K562 (cell line): ENCODE measurements at regions not wholly inside any gene's neighbourhood (a gene's known extent, or its start where the extent isn't known, plus 50 kb on each side); places are given as distances from the start of the nearest gene placed in this dataset.

Experiments
- ATAC-seq: fragments of 200-7000 bp; cut with Tn5 transposase; 3 replicates; pipeline ENCODE4 v1.9.1; 2020; ENCODE audit warnings: moderate library complexity
- BruUV-seq: library from RNA; stranded (reverse); fragments of 400-500 nt; replicated peaks from 2 replicates; lab custom pipeline; 2021; lab: Mats Ljungman, UMichigan
- CTCF ChIA-PET: fragments of 300-600 bp; formaldehyde crosslinking; extraction: SDS; loops from one replicate; lab custom pipeline; 2021; ENCODE audit warnings: low intra/inter-chr PET ratio; lab: Yijun Ruan, JAX
- POLR2A ChIA-PET: fragments of 300-600, 350-650 bp; sonication (Branson Sonifier 250); formaldehyde crosslinking; extraction: SDS; loops from one replicate; lab custom pipeline; 2021; ENCODE audit warnings: antibody characterized with exemption, inconsistent platforms; lab: Yijun Ruan, JAX
- DNase-seq, 4 experiments: peaks; one replicate each; pipeline versions ENCODE4 v3.0.0 to v3.0.0-alpha.2; 2011 to 2018; ENCODE audit warnings: low spot score in 3 of 4, mixed read lengths in 3 of 4; ENCODE audit errors: extremely low read depth in 1 of 4
- FAIRE-seq: peaks from 2 replicates; lab custom pipeline; 2011; peaks lifted over from hg19 to GRCh38; lab: Jason Lieb, UNC
- H2AFZ ChIP-seq: 2 replicates; pipeline ENCODE4 v1.6.0; 2011; ENCODE audit warnings: low read depth, low read length, control low read depth, inconsistent platforms
- H3K27ac ChIP-seq: fragments of 200-600 bp; 3 replicates; pipeline ENCODE4 v1.8.0; 2011; ENCODE audit warnings: low read depth, mild to moderate bottlenecking, control low read depth, inconsistent platforms, low read length, moderate library complexity, mixed read lengths; ENCODE audit errors: extremely low read depth
- H3K27me3 ChIP-seq, 2 experiments: fragments of 300-600 bp in 1 of 2; 2 replicates in 1 of 2; 3 replicates in 1 of 2; pipeline versions ENCODE4 v1.6.0 to v1.8.0; 2011; ENCODE audit warnings: inconsistent platforms in 2 of 2, low read length in 2 of 2, mild to moderate bottlenecking in 1 of 2, mixed read lengths in 1 of 2, moderate library complexity in 1 of 2; ENCODE audit not compliant: control insufficient read depth in 2 of 2, insufficient read depth in 2 of 2
- H3K36me3 ChIP-seq: fragments of 300-600 bp; 3 replicates; pipeline ENCODE4 v1.8.0; 2011; ENCODE audit warnings: mild to moderate bottlenecking, low read length, inconsistent platforms; ENCODE audit not compliant: control insufficient read depth, insufficient read depth
- H3K4me1 ChIP-seq, 2 experiments: fragments of 200-600 bp in 1 of 2; replicated peaks in 1 of 2; 2 replicates in 1 of 2; 3 replicates in 1 of 2; pipeline versions ENCODE4 v1.5.1 to v1.8.0; 2011; ENCODE audit warnings: inconsistent platforms in 2 of 2, low read length in 2 of 2, mild to moderate bottlenecking in 1 of 2, mixed read lengths in 1 of 2, moderate library complexity in 1 of 2; ENCODE audit not compliant: control insufficient read depth in 2 of 2, insufficient read depth in 2 of 2
- H3K4me2 ChIP-seq: 2 replicates; pipeline ENCODE4 v1.6.1; 2011; ENCODE audit warnings: low read length, control low read depth, inconsistent platforms, mixed read lengths; ENCODE audit not compliant: insufficient read depth
- H3K4me3 ChIP-seq: fragments of 200-600 bp; sonication (generic), shearing (Covaris generic); 2 replicates; pipeline ENCODE4 v1.5.1; 2016; ENCODE audit warnings: control low read depth, inconsistent platforms
- H3K79me2 ChIP-seq: fragments of 200-600 bp; 3 replicates; pipeline ENCODE4 v1.8.0; 2011; ENCODE audit warnings: low read length, inconsistent platforms; ENCODE audit not compliant: control insufficient read depth, insufficient read depth
- H3K9ac ChIP-seq, 2 experiments: 2 replicates each; pipeline versions ENCODE4 v1.6.0 to v1.6.1; 2011; ENCODE audit warnings: low read depth in 2 of 2, low read length in 2 of 2, control low read depth in 1 of 2, inconsistent platforms in 1 of 2, mild to moderate bottlenecking in 1 of 2, mixed read lengths in 1 of 2; ENCODE audit not compliant: insufficient read depth in 1 of 2
- H3K9me1 ChIP-seq: one replicate; pipeline ENCODE4 v1.6.0; 2011; ENCODE audit warnings: inconsistent platforms, mild to moderate bottlenecking, low read length, moderate library complexity; ENCODE audit not compliant: control insufficient read depth, insufficient read depth
- H3K9me3 ChIP-seq: replicated peaks from 2 replicates; pipeline ENCODE4 v1.5.1; 2011; ENCODE audit warnings: low read depth, low read length, inconsistent platforms; ENCODE audit not compliant: control insufficient read depth, insufficient read depth
- H4K20me1 ChIP-seq: replicated peaks from 2 replicates; pipeline ENCODE4 v1.6.1; 2011; ENCODE audit warnings: low read length, inconsistent platforms, mixed read lengths; ENCODE audit not compliant: control insufficient read depth, insufficient read depth
- CEBPG ChIP-seq, 3 experiments: fragments of 200-800 bp in 1 of 3; sonication (Bioruptor generic) in 1 of 3; sonication (generic) in 1 of 3; formaldehyde crosslinking in 1 of 3; IDR thresholded peaks in 2 of 3; conservative IDR thresholded peaks in 1 of 3; 2 replicates each; pipeline versions ENCODE4 v1.6.1 to v1.8.0; 2016 to 2022; ENCODE audit warnings: missing compliant biosample characterization in 2 of 3, missing genetic modification characterization in 2 of 3, mild to moderate bottlenecking in 1 of 3, missing genetic modification reagents in 1 of 3
- CGGBP1 ChIP-seq: fragments of 250-450 bp; sonication (Bioruptor Pico); IDR thresholded peaks from 2 replicates; pipeline ENCODE4 v1.9.0; 2021; ENCODE audit warnings: mild to moderate bottlenecking
- DMBX1 ChIP-seq: fragments of 250-450 bp; sonication (Bioruptor Pico); IDR thresholded peaks from 2 replicates; pipeline ENCODE4 v1.8.0; 2022; ENCODE audit warnings: inconsistent platforms, mild to moderate bottlenecking, moderate library complexity, borderline replicate concordance
- E2F3 ChIP-seq: fragments of 250-450 bp; sonication (Bioruptor Pico); IDR thresholded peaks from 2 replicates; pipeline ENCODE4 v1.4.0; 2020; ENCODE audit warnings: mild to moderate bottlenecking
- HDAC6 ChIP-seq: IDR thresholded peaks from 2 replicates; pipeline ENCODE4 v1.6.1; 2012; ENCODE audit warnings: low read depth, mild to moderate bottlenecking, control low read depth, inconsistent platforms, low read length, moderate library complexity
- KHSRP ChIP-seq: fragments of 450-650 bp; IDR thresholded peaks from 2 replicates; pipeline ENCODE4 v1.6.1; 2017
- MAFF ChIP-seq: IDR thresholded peaks from 2 replicates; pipeline ENCODE4 v1.6.1; 2012; ENCODE audit warnings: low read length, improper control_type of control experiment
- NFE2L1 ChIP-seq: fragments of 450-650 bp; IDR thresholded peaks from 2 replicates; pipeline ENCODE4 v1.6.1; 2016; ENCODE audit warnings: missing genetic modification characterization, low read depth, mild to moderate bottlenecking, missing compliant biosample characterization, moderate library complexity, borderline replicate concordance
- TCF3 ChIP-seq: sonication (generic); formaldehyde crosslinking; IDR thresholded peaks from 2 replicates; pipeline ENCODE4 v1.4.0; 2020; ENCODE audit warnings: mild to moderate bottlenecking, missing genetic modification reagents
- TSC22D4 ChIP-seq: fragments of 450-650 bp; IDR thresholded peaks from 2 replicates; pipeline ENCODE4 v1.6.1; 2016; ENCODE audit warnings: missing genetic modification characterization, missing biosample characterization, control low read depth
- ZBTB43 ChIP-seq: sonication (generic); formaldehyde crosslinking; IDR thresholded peaks from 2 replicates; pipeline ENCODE4 v1.8.0; 2023; ENCODE audit warnings: mild to moderate bottlenecking, missing genetic modification reagents
- ZNF316 ChIP-seq: fragments of 450-650 bp; IDR thresholded peaks from 2 replicates; pipeline ENCODE4 v1.6.1; 2016
- ZNF324 ChIP-seq: fragments of 250-450 bp; sonication (Bioruptor Pico); IDR thresholded peaks from 2 replicates; pipeline ENCODE4 v1.4.0; 2020; ENCODE audit warnings: mild to moderate bottlenecking
- WGBS: fragments of 100-300 bp; shearing (Covaris generic); methylation state at CpG from one replicate; pipeline ENCODE4 v1.1.6; 2016; ENCODE audit warnings: low coverage, mixed read lengths; ENCODE audit not compliant: insufficient coverage; ENCODE audit errors: missing lambda C conversion rate; 5-methylcytosine and 5-hydroxymethylcytosine counted together
- in situ Hi-C: fragments of 300-500 bp; cut with MboI; formaldehyde crosslinking; loops from 4 replicates; pipeline ENCODE4 v1.15.0; 2018; ENCODE audit warnings: inconsistent platforms, mixed read lengths
- intact Hi-C: fragments of 100-400 bp; cut with micrococcal nuclease; formaldehyde crosslinking; loops from 2 replicates; pipeline ENCODE4 v1.14.2; 2022

- TF ChIP-seq HDAC6 (no peak), NFE2L1 (tag) (peak; percentile 15; the same call in 1 of the 2 replicates), ZNF324 (CRISPR knock-in tag) (no peak), MAFF (0 out of 2 replicates have a peak, but pooled peaks have one; percentile 11), DMBX1 (peak; percentile 76; the same call in 1 of the 2 replicates), CGGBP1 (CRISPR knock-in tag) (no peak), E2F3 (CRISPR knock-in tag) (no peak)
- TF ChIP-seq, all 486 proteins: peak for 26
These were observed 112.0 kb upstream of the SLC38A2 start (continued) for GRCh38 chr12:46484396-46485061.

- intact Hi-C loops, result no loop called here
- FAIRE-seq (peak; percentile 42), DNase-seq (peak in 2 of 4 experiments; percentile 17 to 34), ATAC-seq (peak; percentile 80)
- Histone ChIP-seq H4K20me1 (no peaks in the 10 kb centered on the region), H3K9me3 (no peaks in the 10 kb centered on the region), H3K27ac (peak overlapping the region; percentile 17), H3K9ac (peak overlapping the region in 1 of 2 experiments; percentile 24; a peak in 1 of 4 replicates), H3K4me2 (peak overlapping the region; percentile 23; the same call in 1 of the 2 replicates), H3K4me3 (no peak overlapping the region), H3K9me1 (no peaks in the 10 kb centered on the region), H3K27me3 (no peaks in the 10 kb centered on the region), H2AFZ (peak overlapping the region; percentile 3), H3K79me2 (no peaks in the 10 kb centered on the region), H3K4me1 (peaks cover 3 to 21% of the 10 kb centered on the region in 2 experiments; a peak in 4 of 5 replicates), H3K36me3 (no peaks in the 10 kb centered on the region)
- in situ Hi-C loops, result no loop called here
- 13% methylated on average over 4 of the region's 4 CpGs for WGBS
- POLR2A ChIA-PET, result interaction anchor here (0.9 to 1.9 kb wide), 7 partner anchors 12 to 97 kb away, joined by 3 to 6 read pairs (median 3); no protein-coding TSS in a partner anchor
- BruUV-seq, result no TSS peak
- CTCF ChIA-PET, result interaction anchor here (0.6 kb wide), 1 partner anchor 29 kb away, joined by 4 read pairs; no protein-coding TSS in a partner anchor
- TF ChIP-seq ZNF316 (no peak), TCF3 (peak; percentile 46), NFE2L1 (tag) (no peak), TSC22D4 (tag) (no peak), ZBTB43 (CRISPR knock-in tag) (no peak), CEBPG (CRISPR knock-in tag; IDR thresholded peaks at IDR 0.05) (no peak; the same call in 1 of the 2 replicates), CEBPG (tag; conservative IDR thresholded peaks at IDR 0.05 in 1 of 2, IDR thresholded peaks at IDR 0.05 in 1 of 2) (0 out of 4 replicates have a peak, but pooled peaks of 1 of the 2 experiments have one; percentile 29), KHSRP (0 out of 2 replicates have a peak, but pooled peaks have one; percentile 13)
These were observed 111.2 kb upstream of the SLC38A2 start for GRCh38 chr12:46483572-46484395.
